DMS53 treated with DMSO at 0.1 percent for 48 hours (cell line): ENCODE measurements at regions not wholly inside any gene's neighbourhood (a gene's known extent, or its start where the extent isn't known, plus 50 kb on each side); places are given as distances from the start of the nearest gene placed in this dataset.
"Not testable (repeated sequence)": the region's sequence is repeated elsewhere in the genome, so short reads cannot be mapped to it uniquely, and the experiment has no call there.

Experiments
- DNase-seq: peaks from one replicate; lab custom pipeline; 2025; ENCODE audit not compliant: unreplicated experiment; lab: John Stamatoyannopoulos, UW

DNA sequence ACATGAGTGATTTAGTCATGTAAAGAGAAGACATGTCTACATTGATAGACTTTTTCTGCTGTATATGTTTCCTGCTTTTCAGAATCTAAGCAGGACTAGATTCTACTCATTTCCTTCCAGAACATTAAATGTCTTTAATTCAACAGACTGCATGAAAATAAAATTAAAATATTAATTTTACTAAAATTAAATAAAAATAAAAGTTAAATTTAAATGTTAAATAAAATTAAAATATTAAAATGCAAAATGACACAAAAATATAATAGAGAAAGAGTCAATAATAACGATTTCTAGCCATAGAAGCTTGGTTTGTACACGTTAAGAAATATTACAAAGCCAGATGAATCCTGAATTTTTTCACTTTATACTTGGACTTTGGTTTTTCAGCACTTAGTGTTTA is 552.8 kb upstream of the NR5A2 start:
- DNase-seq: no peak

DNA sequence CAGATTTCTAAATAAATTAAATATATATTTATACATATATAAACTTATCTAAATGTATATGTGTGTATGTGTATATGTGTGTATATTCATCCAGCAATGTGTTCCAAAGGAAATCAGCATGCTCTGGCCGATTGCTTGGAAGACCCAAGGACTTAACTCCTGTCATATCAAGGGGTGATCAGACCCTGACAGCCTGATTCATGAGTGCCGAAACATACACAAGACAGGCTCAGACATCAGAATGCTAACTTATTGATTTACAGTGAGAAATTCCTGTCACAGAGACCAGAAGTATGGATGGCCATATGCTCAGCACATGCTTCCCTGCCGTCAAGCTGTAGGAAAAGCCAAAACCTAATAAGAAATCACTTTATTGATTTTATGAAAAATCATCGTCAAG is 545.1 kb upstream of the NR5A2 start:
- no peak for DNase-seq

DNA sequence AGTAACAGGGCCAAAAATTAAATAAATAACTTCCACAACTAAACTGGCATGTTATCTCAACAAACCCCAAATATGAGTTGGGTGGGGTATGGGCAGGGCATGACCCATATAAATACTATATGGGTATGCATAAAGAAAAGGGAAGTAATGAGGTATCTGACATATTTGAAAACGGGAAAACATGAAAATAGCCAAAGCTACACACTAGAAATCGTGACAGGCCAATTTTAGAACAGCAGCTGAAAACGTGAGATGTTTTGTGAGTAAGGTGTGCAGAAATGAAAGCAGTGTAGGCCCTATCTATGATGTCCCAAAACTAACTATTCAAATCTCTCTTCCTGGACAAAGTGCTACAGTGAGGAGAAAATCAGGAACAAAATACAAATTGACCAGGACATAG is 537.9 kb upstream of the NR5A2 start:
- no peak for DNase-seq

DNA sequence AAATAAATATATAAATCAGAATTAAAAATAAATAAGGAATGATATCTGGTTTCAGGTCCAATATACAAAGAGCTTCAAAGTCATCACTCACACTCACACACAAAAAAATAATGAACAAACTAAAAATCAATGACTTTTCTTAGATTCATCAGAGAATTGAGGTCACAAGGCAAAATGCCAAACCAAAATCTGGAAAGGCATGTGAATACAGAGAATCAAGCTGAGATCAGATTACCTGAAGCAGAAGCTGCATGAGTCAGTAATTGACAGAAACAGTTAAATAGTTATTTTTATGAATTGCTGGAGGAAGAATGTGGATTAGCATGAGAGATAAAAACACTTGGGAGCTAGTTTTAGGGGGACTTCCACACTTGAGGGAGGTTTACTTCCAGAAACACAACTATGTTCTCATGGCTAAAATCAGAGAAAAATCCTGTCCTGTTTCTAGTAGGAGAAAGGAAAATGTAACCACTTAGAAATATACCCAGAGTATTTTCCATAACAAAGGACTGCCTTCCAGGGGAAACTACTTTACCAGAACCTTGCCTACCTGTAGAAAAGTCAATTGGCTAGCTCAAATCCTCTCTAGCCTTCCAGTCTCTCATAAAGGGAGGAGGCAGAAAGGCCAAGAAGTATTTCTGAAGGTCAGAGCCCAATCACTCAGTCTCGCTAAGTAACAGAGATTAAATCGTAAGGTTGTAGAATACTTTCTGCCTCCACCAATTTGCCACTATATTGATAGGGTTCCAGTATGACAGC is 536.6 kb upstream of the NR5A2 start:
- no peak for DNase-seq

DNA sequence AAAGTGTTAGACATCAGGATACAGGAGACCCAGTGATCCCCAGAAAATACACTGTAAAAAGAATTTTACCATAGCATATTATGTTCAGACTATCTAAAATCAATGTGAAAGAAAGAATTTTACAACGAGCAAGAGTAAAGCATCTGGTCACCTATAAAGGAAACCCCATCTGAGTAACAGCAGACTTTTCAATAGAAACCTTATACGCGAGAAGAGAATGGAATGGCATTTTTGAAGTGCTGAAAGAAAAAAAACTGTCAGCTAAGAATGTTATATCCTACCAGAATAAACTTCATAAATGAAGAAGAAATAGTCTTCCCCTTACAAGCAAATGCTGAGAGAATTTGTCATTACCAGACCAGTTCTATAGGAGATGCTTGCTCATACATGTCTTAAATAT is 532.1 kb upstream of the NR5A2 start:
- DNase-seq: no peak

DNA sequence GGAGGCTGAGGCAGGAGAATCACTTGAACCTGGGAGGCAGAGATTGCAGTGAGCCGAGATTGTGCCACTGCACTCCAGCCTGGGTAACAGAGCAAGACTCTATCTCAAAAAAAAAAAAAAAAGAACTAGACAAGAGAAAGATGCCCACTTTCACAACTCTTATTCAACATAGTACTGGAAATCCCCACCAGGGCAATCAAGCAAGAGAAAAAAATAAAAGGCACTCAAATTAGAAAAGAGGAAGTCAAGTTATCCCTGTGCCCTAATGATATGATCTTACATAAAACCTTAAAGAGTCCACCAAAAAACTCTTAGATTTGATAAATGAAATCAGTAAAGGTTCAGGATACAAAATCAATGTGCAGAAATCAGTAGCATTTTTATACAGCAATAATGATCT is 528.7 kb upstream of the NR5A2 start:
- not testable (repeated sequence) for DNase-seq

DNA sequence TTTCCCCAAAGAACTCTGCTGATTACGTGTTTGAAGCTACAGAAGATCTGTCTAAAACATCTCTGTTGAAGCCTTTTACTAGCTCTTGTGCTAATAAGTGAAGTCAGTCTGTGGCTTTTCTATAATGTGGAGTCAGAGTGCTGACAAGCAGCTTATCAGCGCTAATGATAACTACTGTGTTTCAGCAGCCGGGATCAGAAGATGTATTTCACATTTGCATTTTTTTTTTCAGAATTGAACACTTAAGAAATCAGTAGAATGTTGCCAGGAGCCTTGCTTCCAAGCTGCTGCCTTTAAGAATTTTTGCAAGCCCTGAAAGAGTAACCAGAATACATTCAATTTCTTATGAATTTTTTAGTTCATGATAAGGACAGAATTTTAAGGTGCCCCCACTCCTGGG is 519.4 kb upstream of the NR5A2 start:
- no peak for DNase-seq

DNA sequence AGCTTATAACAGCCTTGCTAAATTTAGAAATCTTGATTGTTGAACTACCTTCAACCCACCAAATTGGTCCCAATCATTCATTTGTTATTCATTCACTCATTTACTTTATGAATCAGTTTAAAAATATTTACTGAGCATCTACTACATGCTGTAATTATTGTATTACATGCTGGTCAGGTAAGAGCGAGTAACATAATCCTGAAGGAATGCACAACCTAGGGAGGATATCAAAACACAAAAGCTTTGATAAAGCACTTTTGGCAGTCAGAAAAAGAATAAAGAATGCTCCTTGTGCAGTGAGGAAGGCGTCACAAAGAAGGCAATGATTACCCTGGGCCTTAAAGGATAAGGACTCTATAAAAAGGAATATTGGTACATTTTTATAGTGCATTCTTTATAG is 518.9 kb upstream of the NR5A2 start:
- DNase-seq: no peak

DNA sequence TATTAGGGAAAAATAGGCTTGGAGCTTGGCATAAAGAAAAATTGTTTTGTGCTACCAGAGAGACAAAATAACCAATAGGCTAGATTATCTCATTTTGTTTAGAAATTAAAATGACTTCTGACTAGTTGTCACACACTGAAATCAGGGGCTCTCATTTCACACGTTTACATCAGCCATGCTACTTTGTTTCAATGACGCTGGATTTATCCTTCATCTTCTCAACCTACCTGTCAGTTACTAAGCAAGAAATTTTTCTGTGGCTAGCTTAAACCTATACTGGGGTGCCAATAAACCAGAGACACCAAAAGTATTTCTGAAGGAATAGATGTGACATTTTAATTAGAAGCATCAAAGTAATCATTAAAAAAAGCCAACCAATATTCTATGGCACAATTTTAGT is 518.1 kb upstream of the NR5A2 start:
- DNase-seq: no peak

DNA sequence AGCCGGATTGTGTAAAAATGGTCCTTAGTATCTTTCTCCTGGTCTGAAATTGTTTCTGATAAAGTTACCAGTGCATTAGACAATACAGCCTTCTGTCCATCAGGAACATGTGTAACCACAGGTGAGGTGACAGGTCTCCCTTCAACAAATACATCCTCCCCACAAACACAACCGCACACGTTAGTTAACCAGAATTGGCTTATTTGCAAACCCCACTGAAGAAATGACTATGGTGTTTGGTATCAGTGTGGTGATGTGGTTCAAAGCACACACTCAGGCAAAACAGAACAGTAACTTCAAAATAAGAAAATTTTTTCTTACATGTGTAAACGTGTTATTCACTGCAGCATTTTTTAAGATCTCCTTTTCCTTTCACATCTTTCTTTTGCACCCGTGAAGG is 517.2 kb upstream of the NR5A2 start:
- DNase-seq: no peak

DNA sequence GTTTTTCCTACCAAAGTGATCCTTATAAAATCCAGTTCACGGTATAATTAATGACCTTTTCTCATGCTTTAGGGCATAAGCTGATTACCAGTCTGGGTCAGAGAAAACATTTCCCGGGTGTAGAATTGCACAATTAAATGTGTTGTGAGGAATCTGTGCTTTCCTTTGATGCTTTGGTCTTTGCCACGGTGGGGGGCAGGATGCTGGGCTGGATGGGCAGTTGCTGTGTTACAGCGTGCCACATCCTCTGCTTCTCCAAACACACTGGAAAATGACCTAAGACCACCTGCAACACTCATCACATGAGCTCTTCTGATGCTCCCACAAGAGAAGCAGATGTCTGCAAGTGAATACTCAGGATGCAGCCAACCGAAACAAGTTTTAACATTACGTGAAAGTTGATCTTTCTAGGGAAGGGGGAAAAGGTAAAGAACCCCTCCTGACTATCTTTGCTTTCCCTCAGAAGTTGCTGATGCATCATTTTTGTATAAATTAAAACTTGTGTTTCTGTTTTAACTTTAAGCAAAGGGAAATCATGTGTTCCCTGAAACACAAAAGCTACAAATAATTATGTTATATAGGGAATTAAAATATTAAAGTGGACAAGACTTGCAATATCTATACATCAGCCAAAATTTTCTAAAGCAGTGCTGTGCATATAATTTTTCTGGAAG is 515.3 kb upstream of the NR5A2 start:
- DNase-seq: peak; percentile 20

DNA sequence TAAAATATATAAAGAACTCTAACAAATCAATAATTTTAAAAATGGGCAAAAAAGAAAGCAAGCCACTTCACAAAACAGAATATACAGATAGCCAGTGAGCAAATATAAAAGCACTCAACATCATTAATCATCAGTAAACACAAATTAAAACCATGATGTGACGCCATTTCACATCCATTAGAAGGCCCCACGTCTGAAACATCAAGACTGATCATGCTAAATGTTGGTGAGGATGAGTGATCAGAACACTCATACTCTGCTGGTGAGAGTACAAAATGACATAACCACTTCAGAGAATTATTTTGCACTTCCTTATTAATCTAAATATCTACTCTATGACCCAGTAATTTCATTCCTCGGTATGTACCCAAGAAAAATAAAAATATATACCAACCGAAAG is 512.2 kb upstream of the NR5A2 start:
- no peak for DNase-seq

DNA sequence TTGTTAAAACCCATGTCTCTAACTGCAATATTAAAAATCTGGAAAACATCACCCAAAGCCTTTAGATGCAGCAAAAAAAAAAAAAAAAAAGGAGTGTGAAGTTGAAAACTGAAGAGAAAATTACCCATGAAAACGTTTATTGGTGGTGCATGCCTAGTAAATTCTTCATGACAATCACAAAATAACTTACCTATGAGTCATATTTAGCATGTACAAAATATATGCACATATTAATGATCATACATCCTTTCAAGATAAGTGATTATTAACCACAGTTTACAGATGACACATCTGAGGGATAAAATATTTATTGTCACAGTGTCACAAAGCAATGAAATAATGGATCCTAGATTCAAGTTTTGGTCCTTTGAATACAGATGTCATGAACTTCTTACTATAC is 505.2 kb upstream of the NR5A2 start:
- no peak for DNase-seq

DNA sequence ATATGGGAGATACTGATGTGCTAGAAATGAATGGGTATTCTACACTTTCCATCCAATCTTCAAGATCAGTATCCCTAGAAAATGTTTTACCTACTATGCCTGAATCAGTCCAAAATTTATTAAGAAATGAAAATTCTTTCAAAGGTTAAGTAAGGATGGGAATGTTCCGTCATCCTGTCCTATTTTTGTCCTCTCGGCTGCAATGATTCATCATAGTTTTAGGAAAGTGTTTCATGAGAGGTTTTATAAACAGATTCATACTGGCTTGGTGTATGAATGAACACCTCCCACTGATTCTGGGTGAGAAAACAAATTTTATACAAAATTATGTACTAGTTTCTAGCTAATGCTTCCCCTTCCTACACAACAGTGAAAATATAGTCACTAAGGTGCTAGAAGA is 504.6 kb upstream of the NR5A2 start:
- no peak for DNase-seq

DNA sequence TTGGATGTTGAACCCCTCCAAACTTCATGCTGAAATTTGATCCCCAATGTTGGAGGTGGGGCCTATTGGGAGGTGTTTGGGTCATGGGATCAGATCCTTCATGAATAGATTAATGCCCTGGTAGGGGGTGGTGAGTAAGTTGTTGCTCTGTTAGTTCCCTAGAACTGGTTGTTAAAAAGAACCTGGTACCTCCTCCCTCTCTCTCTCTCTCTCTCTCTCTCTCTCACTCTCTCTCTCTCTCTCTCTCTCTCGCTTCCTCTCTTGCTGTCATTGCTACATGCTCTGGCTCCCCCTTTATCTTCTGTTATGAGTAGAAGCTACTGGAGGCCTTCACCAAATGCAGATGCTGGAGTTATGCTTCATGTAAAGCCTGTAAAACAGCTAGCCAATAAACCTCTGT is 498.2 kb upstream of the NR5A2 start:
- DNase-seq: no peak

DNA sequence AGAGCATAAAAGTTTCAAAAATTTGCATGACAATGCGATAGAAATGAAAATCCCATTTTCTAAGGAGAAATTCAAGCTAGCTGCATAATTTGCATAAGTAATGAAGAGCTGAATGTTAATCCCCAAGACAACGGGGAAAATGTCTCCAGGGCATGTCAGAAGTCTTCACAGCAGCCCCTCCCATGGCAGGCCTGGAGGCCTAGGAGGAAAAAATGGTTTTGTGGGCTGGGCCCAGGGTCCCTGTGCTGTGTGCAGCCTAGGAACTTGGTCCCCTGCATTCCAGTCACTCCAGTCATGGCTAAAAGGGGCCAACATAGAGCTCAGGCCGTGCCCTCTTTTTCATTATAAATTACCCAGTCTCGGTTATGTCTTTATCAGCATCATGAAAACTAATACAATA is 494.1 kb upstream of the NR5A2 start:
- DNase-seq: not testable (repeated sequence)

DNA sequence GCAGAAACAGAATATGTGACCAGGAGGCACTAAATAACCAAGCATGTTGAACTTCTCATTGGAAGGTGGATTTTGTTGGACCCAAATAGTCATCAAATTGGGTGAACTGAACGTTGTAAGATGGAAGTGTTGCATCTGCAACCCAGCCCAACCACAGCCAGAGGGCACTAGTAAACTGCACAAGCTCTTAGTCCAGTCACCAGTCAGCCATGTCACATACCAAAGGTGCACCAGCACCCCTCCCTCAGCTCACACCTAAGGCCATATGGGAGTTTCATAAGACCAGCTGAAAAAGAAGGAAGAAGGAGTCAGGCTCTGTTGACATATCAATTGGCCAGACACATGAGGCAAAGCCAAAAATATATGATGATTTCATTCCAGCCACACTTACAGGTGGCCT is 481.7 kb upstream of the NR5A2 start:
- DNase-seq: no peak

DNA sequence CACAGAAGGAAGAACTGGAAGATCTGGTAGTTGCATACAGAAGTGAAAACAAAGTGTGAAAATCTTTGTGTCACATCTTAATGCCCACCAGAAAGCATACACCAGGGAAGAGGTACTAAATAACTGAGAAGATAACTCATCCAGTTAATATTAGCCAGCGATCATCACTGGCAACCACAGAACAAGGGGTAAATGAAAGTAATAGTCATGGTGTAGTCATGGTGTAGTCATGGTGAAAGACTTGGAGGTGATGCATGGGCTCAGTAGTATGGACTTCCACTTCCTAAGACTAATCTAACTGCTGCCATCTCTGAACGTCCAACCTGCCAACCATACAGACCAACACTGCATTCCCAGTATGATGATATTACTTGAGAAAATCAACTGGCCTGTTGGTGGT is 481.2 kb upstream of the NR5A2 start:
- DNase-seq: no peak

DNA sequence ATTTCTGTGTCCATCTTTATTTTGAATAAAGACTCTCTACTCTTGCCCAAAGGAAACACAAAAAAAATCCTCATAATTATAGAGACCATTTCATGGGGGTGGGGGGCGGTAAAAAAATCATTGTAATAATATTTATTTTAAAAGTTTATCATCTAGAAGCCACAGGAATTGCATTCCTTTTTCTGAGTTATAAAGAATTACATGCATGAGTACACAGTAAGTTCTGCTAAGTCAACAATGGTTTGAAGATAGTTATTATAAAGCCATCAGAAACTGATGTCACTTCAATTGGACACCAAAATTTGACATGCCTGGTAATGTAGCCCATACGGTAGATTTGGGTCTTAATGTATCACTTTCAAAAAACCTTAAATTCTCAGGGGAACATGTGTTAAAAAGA is 478.1 kb upstream of the NR5A2 start:
- no peak for DNase-seq

DNA sequence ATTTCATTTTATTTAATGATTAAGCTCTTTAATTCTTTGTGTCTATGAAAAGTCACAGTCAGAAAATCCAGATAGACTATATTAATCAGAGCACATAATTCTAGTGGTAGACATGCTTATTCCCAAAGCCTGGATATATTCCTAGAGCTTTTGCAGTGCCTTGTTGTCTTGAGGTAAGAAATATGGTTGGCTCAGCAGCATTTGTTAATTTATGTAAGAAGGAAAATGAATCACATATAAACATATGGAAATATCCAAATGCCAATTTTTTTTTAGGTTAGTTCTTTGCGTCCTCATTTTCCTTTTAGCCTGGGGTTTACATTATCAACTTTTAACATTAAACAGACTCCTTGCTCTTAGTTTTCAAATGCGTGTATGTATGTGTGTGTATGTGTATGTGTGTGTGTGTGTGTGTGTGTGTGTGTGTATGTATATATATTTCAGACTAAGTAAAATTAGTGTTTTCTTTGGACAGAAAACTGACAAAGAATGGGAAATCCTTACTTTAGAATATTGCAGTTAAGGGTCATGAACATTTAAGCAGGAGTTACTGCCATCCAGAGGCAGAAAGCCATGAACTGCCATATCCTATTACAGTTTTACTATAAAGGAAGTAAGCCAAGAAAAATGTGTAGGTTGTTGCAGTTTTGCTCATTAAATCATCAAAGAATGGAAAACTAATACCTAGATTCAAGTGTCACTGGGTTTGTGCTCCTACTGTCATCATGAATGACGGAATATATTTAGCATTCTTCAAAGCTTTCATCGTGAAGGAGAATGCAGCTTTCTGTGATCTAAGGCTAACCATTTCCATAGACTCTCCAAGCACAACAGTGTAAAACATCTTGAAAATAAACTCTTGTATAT is 477.1 kb upstream of the NR5A2 start:
- DNase-seq: no peak

DNA sequence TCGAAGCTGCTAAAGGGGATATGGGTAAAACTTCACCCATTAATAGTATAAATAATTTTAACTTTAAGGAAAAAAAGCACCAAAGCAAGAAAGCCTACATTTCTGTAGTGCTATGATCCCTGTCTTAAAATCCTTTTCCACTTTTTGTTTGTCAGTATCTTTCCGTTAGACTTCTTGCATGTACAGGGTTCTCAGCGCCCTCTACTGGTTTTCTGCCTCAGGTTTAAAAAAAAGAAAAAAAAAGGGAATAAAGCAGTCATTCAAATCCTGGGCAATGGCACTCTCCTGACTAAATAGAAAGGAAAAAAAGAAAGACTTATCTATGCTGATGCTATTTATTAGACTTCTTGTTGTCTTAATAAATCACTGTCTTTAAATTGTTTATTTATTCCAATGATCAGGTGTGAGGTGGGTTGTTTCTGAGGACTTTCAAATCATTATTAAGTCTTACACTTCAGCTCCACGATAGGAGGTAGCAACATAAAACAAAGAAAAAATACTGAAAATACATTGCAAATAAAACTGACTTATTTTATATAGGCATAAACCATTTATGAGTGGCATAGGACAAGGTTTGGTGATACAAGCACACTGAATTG is 475.4 kb upstream of the NR5A2 start:
- DNase-seq: peak; percentile 74

DNA sequence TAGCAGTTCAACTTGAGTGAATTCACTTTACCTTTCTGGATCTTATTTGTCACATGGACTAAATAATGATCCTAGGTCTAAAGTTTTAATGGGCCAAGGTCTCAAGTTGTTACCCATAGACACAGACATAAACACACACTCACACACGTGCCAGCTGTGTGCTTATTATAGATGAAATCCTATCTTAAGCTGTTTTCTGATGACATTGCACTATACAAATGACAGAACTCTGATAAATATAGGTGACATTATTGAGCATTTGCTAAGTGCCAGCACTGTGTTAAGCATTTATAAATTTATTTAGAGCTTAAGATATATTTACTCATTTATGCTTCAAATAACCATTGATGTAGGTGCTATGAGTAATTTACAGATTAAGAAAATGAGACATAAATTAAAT is 474.4 kb upstream of the NR5A2 start:
- no peak for DNase-seq
